SK-MEL-5 (cell line): ENCODE measurements at regions not wholly inside any gene's neighbourhood (a gene's known extent, or its start where the extent isn't known, plus 50 kb on each side); places are given as distances from the start of the nearest gene placed in this dataset.

Source experiments
- DNase-seq: peaks from one replicate; pipeline ENCODE4 v3.0.0-alpha.2; 2016; ENCODE audit warnings: low read depth, low spot score
- in situ Hi-C: cut with HindIII; loops from 2 replicates; pipeline ENCODE4 v1.10.0; 2016; ENCODE audit warnings: low sequenced_read_pairs, high pct_unique_total_duplicates, low pct_unique_long_range_greater_than_20kb

- in situ Hi-C loops = no loop called here
- no peak for DNase-seq
Observed at GRCh38 chr13:88526186-88526852, 855.1 kb downstream of the SLITRK5 start.

GRCh38 chr13:88526853-88527215 lies 855.7 kb downstream of the SLITRK5 start:
- DNase-seq = no peak
- in situ Hi-C loops = no loop called here

- no peak for DNase-seq
- in situ Hi-C loops = no loop called here
Observed at GRCh38 chr13:88541994-88542393, 870.8 kb downstream of the SLITRK5 start.

- no peak for DNase-seq
- in situ Hi-C loops = no loop called here
Observed at GRCh38 chr13:88544836-88545235, 873.7 kb downstream of the SLITRK5 start.

GRCh38 chr13:88552966-88553365 lies 881.8 kb downstream of the SLITRK5 start:
- DNase-seq = no peak
- in situ Hi-C loops = no loop called here

GRCh38 chr13:88565566-88565965 lies 894.4 kb downstream of the SLITRK5 start:
- in situ Hi-C loops = no loop called here
- DNase-seq = no peak

GRCh38 chr13:88585861-88586260 lies 914.7 kb downstream of the SLITRK5 start:
- DNase-seq = no peak
- in situ Hi-C loops = no loop called here

- in situ Hi-C loops = no loop called here
- no peak for DNase-seq
Observed at GRCh38 chr13:88586263-88586662, 915.1 kb downstream of the SLITRK5 start.

GRCh38 chr13:88590574-88590973 lies 919.4 kb downstream of the SLITRK5 start:
- in situ Hi-C loops = no loop called here
- DNase-seq = no peak

- no peak for DNase-seq
- in situ Hi-C loops = no loop called here
Observed at GRCh38 chr13:88592105-88592504, 920.9 kb downstream of the SLITRK5 start.

GRCh38 chr13:88601949-88602348 lies 930.8 kb downstream of the SLITRK5 start:
- in situ Hi-C loops = no loop called here
- DNase-seq = no peak

- DNase-seq = no peak
- in situ Hi-C loops = no loop called here
Observed at GRCh38 chr13:88602786-88603777, 931.9 kb downstream of the SLITRK5 start.

- in situ Hi-C loops = no loop called here
- no peak for DNase-seq
Observed at GRCh38 chr13:88617176-88617575, 946.0 kb downstream of the SLITRK5 start.

GRCh38 chr13:88622362-88622973 lies 951.3 kb downstream of the SLITRK5 start:
- in situ Hi-C loops = no loop called here
- no peak for DNase-seq

GRCh38 chr13:88623150-88623549 lies 952.0 kb downstream of the SLITRK5 start:
- in situ Hi-C loops = no loop called here

GRCh38 chr13:88627071-88627470 lies 955.9 kb downstream of the SLITRK5 start:
- in situ Hi-C loops = no loop called here
- no peak for DNase-seq

More at GRCh38 chr13:88623150-88623549, 952.0 kb downstream of the SLITRK5 start:
- peak; percentile 5 for DNase-seq

- DNase-seq = no peak
- in situ Hi-C loops = no loop called here
Observed at GRCh38 chr13:88628882-88629281, 957.7 kb downstream of the SLITRK5 start.

GRCh38 chr13:88637935-88638334 lies 966.8 kb downstream of the SLITRK5 start:
- DNase-seq = no peak
- in situ Hi-C loops = no loop called here
